Erythroblast (primary cell): ENCODE measurements at regions not wholly inside any gene's neighbourhood (a gene's known extent, or its start where the extent isn't known, plus 50 kb on each side); places are given as distances from the start of the nearest gene placed in this dataset.

ENCODE experiments used
- GATA1 ChIP-seq: IDR thresholded peaks from 2 replicates; pipeline ENCODE4 v1.6.1; 2011; ENCODE audit warnings: low read depth, mild to moderate bottlenecking, control low read depth, low read length, moderate library complexity
- POLR2A ChIP-seq: IDR thresholded peaks from 2 replicates; pipeline ENCODE4 v1.6.1; 2011; ENCODE audit warnings: mild to moderate bottlenecking, low read length

- TF ChIP-seq POLR2A (no peak), GATA1 (no peak)
These were observed 373.9 kb downstream of the PIK3C3 start for GRCh38 chr18:42328931-42329330.
